A549 (cell line): ENCODE measurements at regions not wholly inside any gene's neighbourhood (a gene's known extent, or its start where the extent isn't known, plus 50 kb on each side); places are given as distances from the start of the nearest gene placed in this dataset.

Experiments
- ATAC-seq, 2 experiments: fragments of 200-7000 bp in 1 of 2; fragments of >200 bp in 1 of 2; cut with Nextera tagmentation in 1 of 2; cut with Tn5 transposase in 1 of 2; 3 replicates each; pipeline versions ENCODE4 v1.8.0 to v1.9.1; 2018 to 2020; ENCODE audit warnings: mild to moderate bottlenecking in 1 of 2, moderate library complexity in 1 of 2
- CTCF ChIA-PET: fragments of 300-600 bp; sonication (Branson Sonifier 250); formaldehyde crosslinking; extraction: SDS; loops from one replicate; lab custom pipeline; 2021; ENCODE audit warnings: antibody characterized with exemption, inconsistent platforms; lab: Yijun Ruan, JAX
- POLR2A ChIA-PET: fragments of 350-600 bp; formaldehyde crosslinking; extraction: SDS; loops from one replicate; lab custom pipeline; 2021; ENCODE audit warnings: antibody characterized with exemption, inconsistent platforms; lab: Yijun Ruan, JAX
- DNase-seq, 2 experiments: peaks; one replicate each; pipeline versions ENCODE4 v3.0.0 to v3.0.0-alpha.2; 2011 to 2016; ENCODE audit warnings: low read depth in 1 of 2, low spot score in 1 of 2
- FAIRE-seq: peaks from 2 replicates; lab custom pipeline; 2011; peaks lifted over from hg19 to GRCh38; lab: Jason Lieb, UNC
- H3K27ac ChIP-seq, 2 experiments: fragments of >200 bp; sonication (Bioruptor Twin); formaldehyde crosslinking; 3 replicates each; pipeline ENCODE4 v1.5.1; 2016 to 2017
- H3K4me1 ChIP-seq: fragments of >200 bp; sonication (Bioruptor Twin); formaldehyde crosslinking; 3 replicates; pipeline ENCODE4 v1.6.1; 2016
- H3K4me2 ChIP-seq: fragments of >200 bp; sonication (Bioruptor Twin); formaldehyde crosslinking; 3 replicates; pipeline ENCODE4 v1.6.1; 2016
- H3K4me3 ChIP-seq: fragments of >200 bp; sonication (Bioruptor Twin); formaldehyde crosslinking; 3 replicates; pipeline ENCODE4 v1.5.1; 2016
- H3K9me3 ChIP-seq: fragments of >200 bp; sonication (Bioruptor Twin); formaldehyde crosslinking; 3 replicates; pipeline ENCODE4 v1.6.1; 2016
- CBX2 ChIP-seq: fragments of 200-600 bp; sonication (generic); IDR thresholded peaks from 2 replicates; pipeline ENCODE4 v1.6.1; 2016; ENCODE audit warnings: low read depth, mild to moderate bottlenecking, borderline replicate concordance
- CEBPB ChIP-seq, 2 experiments: fragments of >200 bp in 1 of 2; sonication (Bioruptor Twin) in 1 of 2; formaldehyde crosslinking in 1 of 2; IDR thresholded peaks; 2 replicates each; pipeline ENCODE4 v1.6.1; 2012 to 2016
- CHD2 ChIP-seq: fragments of 150-350 bp; IDR thresholded peaks from 2 replicates; pipeline ENCODE4 v1.6.1; 2014; ENCODE audit warnings: low read length; ENCODE audit not compliant: partially characterized antibody
- CHD4 ChIP-seq: fragments of 200-600 bp; sonication (generic); IDR thresholded peaks from 2 replicates; pipeline ENCODE4 v1.6.1; 2016; ENCODE audit warnings: antibody characterized with exemption, mild to moderate bottlenecking, borderline replicate concordance
- ESRRA ChIP-seq: fragments of 150-350 bp; IDR thresholded peaks from 2 replicates; pipeline ENCODE4 v1.6.1; 2014; ENCODE audit warnings: mild to moderate bottlenecking, low read length, borderline replicate concordance
- GATA3 ChIP-seq: IDR thresholded peaks from 2 replicates; pipeline ENCODE4 v1.6.1; 2012; ENCODE audit warnings: borderline replicate concordance
- HEYL ChIP-seq: fragments of 250-450 bp; sonication (Bioruptor Pico); IDR thresholded peaks from 2 replicates; pipeline ENCODE4 v1.8.0; 2021; ENCODE audit warnings: mild to moderate bottlenecking, moderate library complexity
- HOXB13 ChIP-seq: fragments of 250-450 bp; sonication (Bioruptor Pico); IDR thresholded peaks from 2 replicates; pipeline ENCODE4 v1.5.0; 2020; ENCODE audit warnings: low read depth, mild to moderate bottlenecking, moderate library complexity
- HOXB5 ChIP-seq: fragments of 250-450 bp; sonication (Bioruptor Pico); IDR thresholded peaks from 2 replicates; pipeline ENCODE4 v1.5.0; 2020; ENCODE audit warnings: mild to moderate bottlenecking, moderate library complexity
- JUN ChIP-seq, 2 experiments: fragments of >200 bp; sonication (Bioruptor Twin); formaldehyde crosslinking; IDR thresholded peaks; 2 replicates in 1 of 2; 3 replicates in 1 of 2; pipeline ENCODE4 v1.6.1; 2016 to 2017
- KDM1A ChIP-seq: fragments of 200-600 bp; sonication (generic); IDR thresholded peaks from 2 replicates; pipeline ENCODE4 v1.6.1; 2016; ENCODE audit warnings: low read depth, mild to moderate bottlenecking
- MAFK ChIP-seq: fragments of 450-650 bp; IDR thresholded peaks from 2 replicates; pipeline ENCODE4 v1.6.1; 2014; ENCODE audit not compliant: partially characterized antibody
- MAZ ChIP-seq: fragments of 150-350 bp; IDR thresholded peaks from 2 replicates; pipeline ENCODE4 v1.6.1; 2014; ENCODE audit warnings: antibody characterized with exemption, low read depth, low read length, borderline replicate concordance
- NFE2L2 ChIP-seq: fragments of 150-350 bp; conservative IDR thresholded peaks from 2 replicates; pipeline ENCODE4 v1.6.1; 2014; ENCODE audit warnings: low read length
- NPAS2 ChIP-seq: fragments of 250-450 bp; sonication (Bioruptor Pico); IDR thresholded peaks from 2 replicates; pipeline ENCODE4 v1.8.0; 2022; ENCODE audit warnings: mild to moderate bottlenecking, moderate library complexity, borderline replicate concordance
- POLR2A ChIP-seq: IDR thresholded peaks from 2 replicates; pipeline ENCODE4 v1.6.1; 2012; ENCODE audit warnings: mild to moderate bottlenecking, low read length
- POLR2AphosphoS2 ChIP-seq: conservative IDR thresholded peaks from 2 replicates; pipeline ENCODE4 v1.6.1; 2012; ENCODE audit warnings: low read length, improper control_type of control experiment, inconsistent platforms
- RARB ChIP-seq: fragments of 250-450 bp; sonication (Bioruptor Pico); IDR thresholded peaks from 2 replicates; pipeline ENCODE4 v1.8.0; 2021; ENCODE audit warnings: mild to moderate bottlenecking, moderate library complexity
- RCOR1 ChIP-seq: fragments of 150-350 bp; IDR thresholded peaks from 2 replicates; pipeline ENCODE4 v1.6.1; 2014; ENCODE audit warnings: antibody characterized with exemption, low read length, low read depth
- SREBF2 ChIP-seq: fragments of 450-650 bp; IDR thresholded peaks from 2 replicates; pipeline ENCODE4 v1.6.1; 2014; ENCODE audit warnings: mild to moderate bottlenecking, moderate library complexity
- TFCP2L1 ChIP-seq: fragments of 250-450 bp; sonication (Bioruptor Pico); IDR thresholded peaks from 2 replicates; pipeline ENCODE4 v1.5.0; 2021; ENCODE audit warnings: mild to moderate bottlenecking
- TP53 ChIP-seq: fragments of 250-450 bp; sonication (Bioruptor Pico); IDR thresholded peaks from 2 replicates; pipeline ENCODE4 v1.5.0; 2021; ENCODE audit warnings: mild to moderate bottlenecking, moderate library complexity
- ZFP36 ChIP-seq: fragments of 450-650 bp; IDR thresholded peaks from 2 replicates; pipeline ENCODE4 v1.6.1; 2014; ENCODE audit warnings: borderline replicate concordance; ENCODE audit not compliant: partially characterized antibody
- ZNF302 ChIP-seq: fragments of 250-450 bp; sonication (Bioruptor Pico); IDR thresholded peaks from 2 replicates; pipeline ENCODE4 v1.9.0; 2021; ENCODE audit warnings: inconsistent platforms, mild to moderate bottlenecking, moderate library complexity
- ZSCAN20 ChIP-seq: fragments of 250-450 bp; sonication (Bioruptor Pico); IDR thresholded peaks from 2 replicates; pipeline ENCODE4 v1.8.0; 2022; ENCODE audit warnings: mild to moderate bottlenecking, moderate library complexity
- WGBS: methylation state at CpG from one replicate; pipeline ENCODE4 v1.1.6; 2017; ENCODE audit errors: missing lambda C conversion rate; 5-methylcytosine and 5-hydroxymethylcytosine counted together
- TF ChIP-seq, protein P1 (sequence below): fragments of 250-450 bp; sonication (Bioruptor Pico); IDR thresholded peaks from 2 replicates; pipeline ENCODE4 v1.5.0; 2020; ENCODE audit warnings: low read depth, mild to moderate bottlenecking, moderate library complexity
- TF ChIP-seq, protein P2 (sequence below): IDR thresholded peaks from 2 replicates; pipeline ENCODE4 v1.6.1; 2012
- TF ChIP-seq, protein P3 (sequence below): fragments of >200 bp; sonication (Bioruptor Twin); formaldehyde crosslinking; IDR thresholded peaks from 3 replicates; pipeline ENCODE4 v1.5.1; 2016
- TF ChIP-seq, protein P4 (sequence below): IDR thresholded peaks from 2 replicates; pipeline ENCODE4 v1.6.1; 2012
- TF ChIP-seq, protein P5 (sequence below): fragments of >200 bp; sonication (Bioruptor Twin); formaldehyde crosslinking; IDR thresholded peaks from 3 replicates; pipeline ENCODE4 v1.6.1; 2016

DNA sequence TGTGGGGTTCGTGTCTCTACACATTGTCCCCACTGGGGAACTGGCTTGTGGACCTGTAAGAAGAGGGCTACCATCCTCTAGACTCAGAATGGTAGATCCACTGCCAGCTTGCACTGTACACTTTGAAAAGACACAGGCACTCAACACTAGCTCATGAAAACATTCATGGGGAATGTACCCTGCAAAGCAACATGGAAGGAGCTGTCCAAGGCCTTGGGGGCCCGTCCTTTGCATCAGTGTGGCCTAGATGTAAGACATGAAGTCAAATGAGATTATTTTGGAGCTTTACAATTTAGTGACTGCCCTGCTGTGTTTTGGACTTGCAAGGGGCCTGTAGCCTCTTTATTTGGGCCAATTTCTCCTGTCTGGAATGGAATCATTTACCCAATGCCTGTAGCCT is 399.0 kb upstream of the PCDH15 start (continued):
- no peak for TF ChIP-seq HEYL (CRISPR knock-in tag)
- TF ChIP-seq ZNF302 (CRISPR knock-in tag), result no peak
- TF ChIP-seq, all 56 proteins: peak for 0

DNA sequence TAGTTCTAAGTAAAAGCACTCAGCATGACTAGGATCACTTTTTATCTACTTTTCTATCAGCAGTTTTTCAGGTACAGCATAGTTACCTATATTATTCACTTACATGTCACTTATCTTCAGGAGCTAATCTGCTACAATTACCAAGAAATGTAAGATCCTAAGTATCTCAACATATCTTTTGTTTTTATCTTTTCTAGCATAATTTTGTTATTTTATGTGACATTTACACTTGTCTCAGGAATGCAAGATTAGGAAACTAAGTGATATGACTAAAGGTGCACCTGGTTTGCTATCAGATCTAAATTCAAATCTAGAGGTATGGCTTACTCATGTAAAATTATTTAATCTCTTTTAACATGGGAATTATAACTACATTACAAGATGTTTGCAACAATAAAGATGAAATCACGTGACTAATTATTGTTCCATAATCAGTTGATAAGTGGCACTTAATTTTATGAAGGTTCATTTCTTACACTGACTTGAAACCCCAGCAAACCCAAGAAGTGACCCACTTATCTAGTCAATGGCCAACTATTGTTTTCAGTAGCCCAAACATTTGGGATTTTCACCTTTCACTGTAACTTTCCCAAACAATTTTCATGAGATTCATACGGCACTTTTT is 390.3 kb upstream of the PCDH15 start:
- POLR2A ChIA-PET, result no interaction called here
- TF ChIP-seq TP53 (CRISPR knock-in tag) (no peak), HOXB13 (CRISPR knock-in tag) (no peak), JUN (IDR thresholded peaks at IDR 0.05) (no peak), ESRRA (no peak), POLR2A (no peak), ZFP36 (no peak), RCOR1 (no peak), NPAS2 (CRISPR knock-in tag) (no peak), MAZ (no peak), SREBF2 (no peak), NFE2L2 (no peak), HOXB5 (CRISPR knock-in tag) (no peak)
- TF ChIP-seq, protein P1, sequence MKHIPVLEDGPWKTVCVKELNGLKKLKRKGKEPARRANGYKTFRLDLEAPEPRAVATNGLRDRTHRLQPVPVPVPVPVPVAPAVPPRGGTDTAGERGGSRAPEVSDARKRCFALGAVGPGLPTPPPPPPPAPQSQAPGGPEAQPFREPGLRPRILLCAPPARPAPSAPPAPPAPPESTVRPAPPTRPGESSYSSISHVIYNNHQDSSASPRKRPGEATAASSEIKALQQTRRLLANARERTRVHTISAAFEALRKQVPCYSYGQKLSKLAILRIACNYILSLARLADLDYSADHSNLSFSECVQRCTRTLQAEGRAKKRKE, result no peak
- TF ChIP-seq, protein P2, sequence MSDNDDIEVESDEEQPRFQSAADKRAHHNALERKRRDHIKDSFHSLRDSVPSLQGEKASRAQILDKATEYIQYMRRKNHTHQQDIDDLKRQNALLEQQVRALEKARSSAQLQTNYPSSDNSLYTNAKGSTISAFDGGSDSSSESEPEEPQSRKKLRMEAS, result no peak
- TF ChIP-seq, protein P3, sequence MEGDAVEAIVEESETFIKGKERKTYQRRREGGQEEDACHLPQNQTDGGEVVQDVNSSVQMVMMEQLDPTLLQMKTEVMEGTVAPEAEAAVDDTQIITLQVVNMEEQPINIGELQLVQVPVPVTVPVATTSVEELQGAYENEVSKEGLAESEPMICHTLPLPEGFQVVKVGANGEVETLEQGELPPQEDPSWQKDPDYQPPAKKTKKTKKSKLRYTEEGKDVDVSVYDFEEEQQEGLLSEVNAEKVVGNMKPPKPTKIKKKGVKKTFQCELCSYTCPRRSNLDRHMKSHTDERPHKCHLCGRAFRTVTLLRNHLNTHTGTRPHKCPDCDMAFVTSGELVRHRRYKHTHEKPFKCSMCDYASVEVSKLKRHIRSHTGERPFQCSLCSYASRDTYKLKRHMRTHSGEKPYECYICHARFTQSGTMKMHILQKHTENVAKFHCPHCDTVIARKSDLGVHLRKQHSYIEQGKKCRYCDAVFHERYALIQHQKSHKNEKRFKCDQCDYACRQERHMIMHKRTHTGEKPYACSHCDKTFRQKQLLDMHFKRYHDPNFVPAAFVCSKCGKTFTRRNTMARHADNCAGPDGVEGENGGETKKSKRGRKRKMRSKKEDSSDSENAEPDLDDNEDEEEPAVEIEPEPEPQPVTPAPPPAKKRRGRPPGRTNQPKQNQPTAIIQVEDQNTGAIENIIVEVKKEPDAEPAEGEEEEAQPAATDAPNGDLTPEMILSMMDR, result no peak
- TF ChIP-seq, protein P4, sequence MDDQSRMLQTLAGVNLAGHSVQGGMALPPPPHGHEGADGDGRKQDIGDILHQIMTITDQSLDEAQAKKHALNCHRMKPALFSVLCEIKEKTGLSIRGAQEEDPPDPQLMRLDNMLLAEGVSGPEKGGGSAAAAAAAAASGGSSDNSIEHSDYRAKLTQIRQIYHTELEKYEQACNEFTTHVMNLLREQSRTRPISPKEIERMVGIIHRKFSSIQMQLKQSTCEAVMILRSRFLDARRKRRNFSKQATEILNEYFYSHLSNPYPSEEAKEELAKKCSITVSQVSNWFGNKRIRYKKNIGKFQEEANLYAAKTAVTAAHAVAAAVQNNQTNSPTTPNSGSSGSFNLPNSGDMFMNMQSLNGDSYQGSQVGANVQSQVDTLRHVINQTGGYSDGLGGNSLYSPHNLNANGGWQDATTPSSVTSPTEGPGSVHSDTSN, result no peak

DNA sequence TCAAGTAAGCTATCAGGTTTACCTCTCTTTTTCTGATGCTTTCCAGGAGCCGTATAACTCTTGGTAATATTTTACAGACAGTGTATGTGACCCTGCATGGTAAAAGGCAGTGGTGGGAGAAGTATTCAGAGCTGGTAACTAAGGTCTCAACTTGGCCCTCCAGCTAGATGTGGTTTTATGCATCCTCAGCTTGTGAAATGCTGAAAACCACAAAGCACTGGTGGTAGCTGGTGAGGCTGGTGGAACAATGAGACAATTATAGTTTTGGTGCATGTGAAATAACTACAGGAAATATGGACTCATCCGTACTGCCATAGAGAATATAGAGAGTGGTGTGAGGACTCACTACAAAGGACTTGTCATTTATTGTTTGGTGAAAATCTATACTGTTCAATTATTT is 383.0 kb upstream of the PCDH15 start:
- ATAC-seq (no peak), DNase-seq (no peak), FAIRE-seq (no peak)
- ChIA-PET POLR2A (no interaction called here), CTCF (no interaction called here)
- H3K4me2 ChIP-seq, result no peak overlapping the region
- TF ChIP-seq POLR2AphosphoS2 (no peak), SREBF2 (no peak), ZNF302 (CRISPR knock-in tag) (no peak), MAZ (no peak), HOXB5 (CRISPR knock-in tag) (no peak), GATA3 (no peak), HEYL (CRISPR knock-in tag) (no peak), KDM1A (no peak), RARB (no peak), CHD4 (no peak), TFCP2L1 (CRISPR knock-in tag) (no peak), CBX2 (no peak), MAFK (no peak), CEBPB (IDR thresholded peaks at IDR 0.05) (no peak), JUN (IDR thresholded peaks at IDR 0.05) (no peak), ZSCAN20 (CRISPR knock-in tag) (no peak), CHD2 (no peak)
- TF ChIP-seq, protein P5, sequence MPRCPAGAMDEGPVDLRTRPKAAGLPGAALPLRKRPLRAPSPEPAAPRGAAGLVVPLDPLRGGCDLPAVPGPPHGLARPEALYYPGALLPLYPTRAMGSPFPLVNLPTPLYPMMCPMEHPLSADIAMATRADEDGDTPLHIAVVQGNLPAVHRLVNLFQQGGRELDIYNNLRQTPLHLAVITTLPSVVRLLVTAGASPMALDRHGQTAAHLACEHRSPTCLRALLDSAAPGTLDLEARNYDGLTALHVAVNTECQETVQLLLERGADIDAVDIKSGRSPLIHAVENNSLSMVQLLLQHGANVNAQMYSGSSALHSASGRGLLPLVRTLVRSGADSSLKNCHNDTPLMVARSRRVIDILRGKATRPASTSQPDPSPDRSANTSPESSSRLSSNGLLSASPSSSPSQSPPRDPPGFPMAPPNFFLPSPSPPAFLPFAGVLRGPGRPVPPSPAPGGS, result no peak
- TF ChIP-seq, protein P4, result no peak
- H3K4me3 ChIP-seq, result no peak overlapping the region
- no peaks in the 10 kb centered on the region for H3K9me3 ChIP-seq
- H3K27ac ChIP-seq, result no peak overlapping the region
- WGBS, result 8% methylated on average over 2 of the region's 2 CpGs
- H3K4me1 ChIP-seq, result no peaks in the 10 kb centered on the region

More for the DNA sequence above, 390.3 kb upstream of the PCDH15 start:
- ATAC-seq, result no peak
- no peaks in the 10 kb centered on the region for H3K9me3 ChIP-seq
- H3K27ac ChIP-seq, result no peak overlapping the region
- WGBS, result 7% methylated on average over 2 of the region's 2 CpGs
- H3K4me2 ChIP-seq, result no peak overlapping the region
- DNase-seq, result no peak
- FAIRE-seq, result no peak
- CTCF ChIA-PET, result interaction anchor here (0.6 kb wide), 1 partner anchor 421 kb away, joined by 3 read pairs; no protein-coding TSS in a partner anchor
- no peaks in the 10 kb centered on the region for H3K4me1 ChIP-seq
- no peak overlapping the region for H3K4me3 ChIP-seq
